ENCODE measurements at regions not wholly inside any gene's neighbourhood (a gene's known extent, or its start where the extent isn't known, plus 50 kb on each side); places are given as distances from the start of the nearest gene placed in this dataset.

GRCh38 chr7:68509603-68510002, 1088.7 kb upstream of the AUTS2 start:
- Histone ChIP-seq H3K9me3 (ENCODE audit: insufficient read depth, low read length, severe bottlenecking) (peaks cover 3% of the 10 kb centered on the region), H3K36me3 (ENCODE audit: insufficient read depth, low read length) (no peaks in the 10 kb centered on the region), H4K20me1 (ENCODE audit: insufficient read depth, low read length) (no peaks in the 10 kb centered on the region), H3K4me2 (ENCODE audit: insufficient read depth, low read length) (no peak overlapping the region), H3K27ac (ENCODE audit: low read length) (no peak overlapping the region), H3K4me3 (ENCODE audit: low read depth in 1 of 2, low read length in 2 of 2) (no peak overlapping the region), H3K9ac (ENCODE audit: low read depth, low read length) (no peak overlapping the region), H3K4me1 (ENCODE audit: insufficient read depth, low read length) (no peaks in the 10 kb centered on the region), H3K27me3 (ENCODE audit: insufficient read depth, low read length, poor library complexity) (no peaks in the 10 kb centered on the region), H3K79me2 (ENCODE audit: insufficient read depth, low read length) (no peaks in the 10 kb centered on the region), H2AFZ (ENCODE audit: low read depth, low read length) (no peak overlapping the region)
- no peak for TF ChIP-seq EZH2 (IDR thresholded peaks at IDR 0.05; ENCODE audit: borderline replicate concordance, low read depth, low read length, severe bottlenecking)
- no peak for TF ChIP-seq CTCF (IDR thresholded peaks at IDR 0.05; ENCODE audit: borderline replicate concordance, extremely low read depth, low read length, poor library complexity, severe bottlenecking)
- ATAC-seq (ENCODE audit: insufficient read depth, low read depth): no peak
- no peak for DNase-seq

DNA sequence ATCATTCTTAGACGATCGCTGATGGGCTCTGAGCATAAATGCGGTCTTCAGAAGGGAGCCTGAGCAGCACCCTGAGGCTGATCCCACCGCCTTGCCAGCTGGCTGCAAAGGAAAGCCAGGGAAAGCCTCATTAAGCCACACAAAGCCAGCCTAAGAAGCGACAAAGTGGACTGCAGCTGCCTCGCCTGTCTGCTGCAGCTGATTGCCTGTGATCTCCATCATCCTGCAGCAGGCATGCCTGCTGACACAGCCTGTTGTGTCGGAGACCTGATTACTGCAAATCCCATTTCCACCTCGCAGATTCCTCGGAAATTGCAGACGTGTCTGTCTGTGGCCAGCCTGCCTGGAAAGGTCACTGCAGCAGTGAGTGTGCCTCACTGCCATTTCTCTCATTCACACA, 1087.0 kb upstream of the AUTS2 start:
- H2AFZ ChIP-seq (ENCODE audit: low read depth, low read length): no peak overlapping the region
- no peaks in the 10 kb centered on the region for H3K4me1 ChIP-seq (ENCODE audit: insufficient read depth, low read length)
- no peak for DNase-seq
- no peak for ATAC-seq (ENCODE audit: insufficient read depth, low read depth)
- no peak overlapping the region for H3K9ac ChIP-seq (ENCODE audit: low read depth, low read length)
- peaks cover 3% of the 10 kb centered on the region for H3K9me3 ChIP-seq (ENCODE audit: insufficient read depth, low read length, severe bottlenecking)
- no peaks in the 10 kb centered on the region for H4K20me1 ChIP-seq (ENCODE audit: insufficient read depth, low read length)
- no peaks in the 10 kb centered on the region for H3K27me3 ChIP-seq (ENCODE audit: insufficient read depth, low read length, poor library complexity)
- H3K27ac ChIP-seq (ENCODE audit: low read length): no peak overlapping the region
- TF ChIP-seq CTCF (IDR thresholded peaks at IDR 0.05; ENCODE audit: borderline replicate concordance, extremely low read depth, low read length, poor library complexity, severe bottlenecking) (no peak), EZH2 (IDR thresholded peaks at IDR 0.05; ENCODE audit: borderline replicate concordance, low read depth, low read length, severe bottlenecking) (no peak)
- H3K36me3 ChIP-seq (ENCODE audit: insufficient read depth, low read length): no peaks in the 10 kb centered on the region
- no peak overlapping the region for H3K4me2 ChIP-seq (ENCODE audit: insufficient read depth, low read length)
- no peak overlapping the region for H3K4me3 ChIP-seq (ENCODE audit: low read depth in 1 of 2, low read length in 2 of 2)
- H3K79me2 ChIP-seq (ENCODE audit: insufficient read depth, low read length): no peaks in the 10 kb centered on the region

- ATAC-seq (ENCODE audit: insufficient read depth, low read depth): no peak
- no peaks in the 10 kb centered on the region for H3K79me2 ChIP-seq (ENCODE audit: insufficient read depth, low read length)
- H2AFZ ChIP-seq (ENCODE audit: low read depth, low read length): no peak overlapping the region
- no peak for TF ChIP-seq EZH2 (IDR thresholded peaks at IDR 0.05; ENCODE audit: borderline replicate concordance, low read depth, low read length, severe bottlenecking)
- TF ChIP-seq CTCF (IDR thresholded peaks at IDR 0.05; ENCODE audit: borderline replicate concordance, extremely low read depth, low read length, poor library complexity, severe bottlenecking): no peak
- peaks cover 3% of the 10 kb centered on the region for H3K9me3 ChIP-seq (ENCODE audit: insufficient read depth, low read length, severe bottlenecking)
- DNase-seq: no peak
- H4K20me1 ChIP-seq (ENCODE audit: insufficient read depth, low read length): no peaks in the 10 kb centered on the region
- H3K27ac ChIP-seq (ENCODE audit: low read length): no peak overlapping the region
- no peaks in the 10 kb centered on the region for H3K4me1 ChIP-seq (ENCODE audit: insufficient read depth, low read length)
- H3K9ac ChIP-seq (ENCODE audit: low read depth, low read length): no peak overlapping the region
- H3K36me3 ChIP-seq (ENCODE audit: insufficient read depth, low read length): no peaks in the 10 kb centered on the region
- no peak overlapping the region for H3K4me2 ChIP-seq (ENCODE audit: insufficient read depth, low read length)
- no peak overlapping the region for H3K4me3 ChIP-seq (ENCODE audit: low read depth in 1 of 2, low read length in 2 of 2)
- H3K27me3 ChIP-seq (ENCODE audit: insufficient read depth, low read length, poor library complexity): no peaks in the 10 kb centered on the region
These were observed 1085.8 kb upstream of the AUTS2 start for GRCh38 chr7:68512466-68512865.

- H3K9ac ChIP-seq (ENCODE audit: low read depth, low read length): no peak overlapping the region
These were observed 1080.2 kb upstream of the AUTS2 start for GRCh38 chr7:68518060-68518459.

More at GRCh38 chr7:68518060-68518459, 1080.2 kb upstream of the AUTS2 start:
- Histone ChIP-seq H4K20me1 (ENCODE audit: insufficient read depth, low read length) (no peaks in the 10 kb centered on the region), H3K36me3 (ENCODE audit: insufficient read depth, low read length) (no peaks in the 10 kb centered on the region), H2AFZ (ENCODE audit: low read depth, low read length) (no peak overlapping the region), H3K27me3 (ENCODE audit: insufficient read depth, low read length, poor library complexity) (no peaks in the 10 kb centered on the region), H3K4me1 (ENCODE audit: insufficient read depth, low read length) (no peaks in the 10 kb centered on the region), H3K4me3 (ENCODE audit: low read depth in 1 of 2, low read length in 2 of 2) (no peak overlapping the region), H3K27ac (ENCODE audit: low read length) (no peak overlapping the region), H3K79me2 (ENCODE audit: insufficient read depth, low read length) (no peaks in the 10 kb centered on the region), H3K4me2 (ENCODE audit: insufficient read depth, low read length) (no peak overlapping the region), H3K9me3 (ENCODE audit: insufficient read depth, low read length, severe bottlenecking) (no peaks in the 10 kb centered on the region)
- DNase-seq: no peak
- no peak for ATAC-seq (ENCODE audit: insufficient read depth, low read depth)
- TF ChIP-seq EZH2 (IDR thresholded peaks at IDR 0.05; ENCODE audit: borderline replicate concordance, low read depth, low read length, severe bottlenecking) (no peak), CTCF (IDR thresholded peaks at IDR 0.05; ENCODE audit: borderline replicate concordance, extremely low read depth, low read length, poor library complexity, severe bottlenecking) (no peak)

Data from DND-41 (cell line).